Esophagus squamous epithelium (tissue), 5 donors: ENCODE measurements at regions not wholly inside any gene's neighbourhood (a gene's known extent, or its start where the extent isn't known, plus 50 kb on each side); places are given as distances from the start of the nearest gene placed in this dataset.

Experiments
- DNase-seq: peaks from one replicate; lab custom pipeline; 2025; lab: John Stamatoyannopoulos, UW
- H3K27ac ChIP-seq, 4 donors: fragments of 200-600 bp; sonication (generic); one replicate each; pipeline ENCODE4 v1.5.1; 2016 to 2019; ENCODE audit warnings: mild to moderate bottlenecking in 1 of 4
- H3K27me3 ChIP-seq, 4 donors: fragments of 200-600 bp; sonication (generic); 1 replicate in 3 of 4; 2 replicates in 1 of 4; pipeline versions ENCODE4 v1.5.1 to v1.6.0; 2017 to 2021; ENCODE audit warnings: antibody characterized with exemption in 1 of 4
- H3K36me3 ChIP-seq, 3 donors: fragments of 200-600 bp; sonication (generic); one replicate each; pipeline ENCODE4 v1.5.1; 2016 to 2019
- H3K4me1 ChIP-seq, 3 donors: fragments of 200-600 bp; sonication (generic); one replicate each; pipeline ENCODE4 v1.5.1; 2017 to 2019
- H3K4me3 ChIP-seq, 4 donors: fragments of 200-600 bp; sonication (generic); 1 replicate in 3 of 4; 2 replicates in 1 of 4; pipeline ENCODE4 v1.5.1; 2016 to 2019; ENCODE audit warnings: mild to moderate bottlenecking in 2 of 4, moderate library complexity in 1 of 4
- H3K9me3 ChIP-seq, 3 donors: fragments of 200-600 bp; sonication (generic); one replicate each; pipeline ENCODE4 v1.5.1; 2016 to 2019
- POLR2A ChIP-seq, 4 donors: fragments of 450-650 bp; IDR thresholded peaks; one replicate each; pipeline ENCODE4 v1.6.1; 2017; ENCODE audit warnings: antibody characterized with exemption in 4 of 4, mild to moderate bottlenecking in 4 of 4, moderate library complexity in 3 of 4
- WGBS, 2 donors: methylation state at CpG; one replicate each; pipeline ENCODE4 v1.1.5; 2018; 5-methylcytosine and 5-hydroxymethylcytosine counted together
- intact Hi-C: fragments of 100-400 bp; cut with DNase I; formaldehyde crosslinking; loops from one replicate; pipeline ENCODE4 v1.15.0; 2022
- TF ChIP-seq, protein P1 (sequence below), 6 experiments: fragments of 450-650 bp in 4 of 6; fragments of 200-600 bp in 2 of 6; sonication (generic) in 2 of 6; IDR thresholded peaks; one replicate each; pipeline ENCODE4 v1.5.1; 2016 to 2019; ENCODE audit warnings: antibody characterized with exemption in 6 of 6, mild to moderate bottlenecking in 4 of 6, moderate library complexity in 4 of 6
- donor health status: DM: yes; HTN: yes; CAD: no.

DNA sequence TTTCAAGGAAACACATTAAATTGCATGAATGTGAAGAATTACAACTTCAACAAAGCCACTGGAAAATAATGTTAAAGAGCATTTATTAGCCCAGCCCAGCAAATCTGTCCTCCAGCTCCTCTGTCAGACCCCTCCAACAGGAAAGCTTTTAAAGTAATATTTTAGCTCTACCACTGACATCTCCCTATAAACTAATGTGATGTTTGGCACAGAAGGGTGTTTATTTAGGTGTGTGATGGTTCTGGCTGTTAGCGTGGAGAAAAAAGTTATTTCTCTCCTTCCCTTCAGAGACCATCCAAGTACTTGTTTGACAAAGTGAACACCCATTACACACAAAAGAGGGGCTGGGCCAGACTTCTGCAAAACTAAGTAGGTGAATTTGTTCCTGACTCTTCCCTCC, 111.9 kb upstream of the TARS1 start:
- intact Hi-C loops, result no loop called here
- no peak for DNase-seq
- H3K4me3 ChIP-seq, result no peak overlapping the region
- H3K4me1 ChIP-seq, result peaks cover 0 to 11% (median 9%) of the 10 kb centered on the region in 3 donors
- WGBS, 2 donors, result 62 to 69% methylated on average over 1 of the region's 1 CpG
- no peaks in the 10 kb centered on the region for H3K9me3 ChIP-seq
- H3K27ac ChIP-seq, result no peak overlapping the region
- TF ChIP-seq, protein P1, sequence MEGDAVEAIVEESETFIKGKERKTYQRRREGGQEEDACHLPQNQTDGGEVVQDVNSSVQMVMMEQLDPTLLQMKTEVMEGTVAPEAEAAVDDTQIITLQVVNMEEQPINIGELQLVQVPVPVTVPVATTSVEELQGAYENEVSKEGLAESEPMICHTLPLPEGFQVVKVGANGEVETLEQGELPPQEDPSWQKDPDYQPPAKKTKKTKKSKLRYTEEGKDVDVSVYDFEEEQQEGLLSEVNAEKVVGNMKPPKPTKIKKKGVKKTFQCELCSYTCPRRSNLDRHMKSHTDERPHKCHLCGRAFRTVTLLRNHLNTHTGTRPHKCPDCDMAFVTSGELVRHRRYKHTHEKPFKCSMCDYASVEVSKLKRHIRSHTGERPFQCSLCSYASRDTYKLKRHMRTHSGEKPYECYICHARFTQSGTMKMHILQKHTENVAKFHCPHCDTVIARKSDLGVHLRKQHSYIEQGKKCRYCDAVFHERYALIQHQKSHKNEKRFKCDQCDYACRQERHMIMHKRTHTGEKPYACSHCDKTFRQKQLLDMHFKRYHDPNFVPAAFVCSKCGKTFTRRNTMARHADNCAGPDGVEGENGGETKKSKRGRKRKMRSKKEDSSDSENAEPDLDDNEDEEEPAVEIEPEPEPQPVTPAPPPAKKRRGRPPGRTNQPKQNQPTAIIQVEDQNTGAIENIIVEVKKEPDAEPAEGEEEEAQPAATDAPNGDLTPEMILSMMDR (IDR thresholded peaks at IDR 0.05), result no peak
- TF ChIP-seq POLR2A (IDR thresholded peaks at IDR 0.05), result no peak
- no peaks in the 10 kb centered on the region for H3K27me3 ChIP-seq
- H3K36me3 ChIP-seq, result no peaks in the 10 kb centered on the region

DNA sequence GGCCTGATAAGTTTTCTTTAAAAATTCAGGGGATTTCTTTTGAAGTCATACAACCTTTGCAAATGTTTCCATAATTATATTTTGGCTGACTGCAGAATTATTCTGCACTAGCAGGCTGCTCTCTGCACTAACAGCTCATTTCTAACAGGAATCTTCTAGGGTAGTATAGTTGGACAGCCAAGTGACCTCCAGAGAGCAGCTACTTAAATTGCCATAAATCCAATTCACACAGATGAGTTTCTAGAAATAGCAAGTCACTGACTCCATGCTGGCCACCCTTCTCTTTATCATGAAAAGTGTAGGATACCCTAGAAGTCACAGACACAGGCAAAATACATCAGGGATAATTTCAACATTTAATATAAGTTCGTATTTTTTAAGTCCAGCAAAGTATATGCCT, 110.9 kb upstream of the TARS1 start:
- DNase-seq, result no peak
- Histone ChIP-seq H3K4me1 (peaks cover 0 to 16% (median 9%) of the 10 kb centered on the region in 3 donors), H3K36me3 (no peaks in the 10 kb centered on the region), H3K27ac (no peak overlapping the region), H3K9me3 (no peaks in the 10 kb centered on the region), H3K4me3 (no peak overlapping the region), H3K27me3 (no peaks in the 10 kb centered on the region)
- TF ChIP-seq, protein P1 (IDR thresholded peaks at IDR 0.05), result no peak
- no peak for TF ChIP-seq POLR2A (IDR thresholded peaks at IDR 0.05)
- WGBS, 2 donors, result 44 to 50% methylated on average over 1 of the region's 1 CpG
- intact Hi-C loops, result no loop called here

GRCh38 chr5:33330426-33330825, 110.3 kb upstream of the TARS1 start:
- TF ChIP-seq POLR2A (IDR thresholded peaks at IDR 0.05), result no peak
- TF ChIP-seq, protein P1 (IDR thresholded peaks at IDR 0.05), result no peak
- DNase-seq, result no peak
- Histone ChIP-seq H3K27me3 (no peaks in the 10 kb centered on the region), H3K9me3 (no peaks in the 10 kb centered on the region), H3K36me3 (no peaks in the 10 kb centered on the region), H3K4me1 (peaks cover 0 to 19% (median 9%) of the 10 kb centered on the region in 3 donors), H3K27ac (no peak overlapping the region), H3K4me3 (no peak overlapping the region)
- 38 to 59% methylated on average over 3 of the region's 3 CpGs for WGBS, 2 donors
- intact Hi-C loops, result no loop called here

DNA sequence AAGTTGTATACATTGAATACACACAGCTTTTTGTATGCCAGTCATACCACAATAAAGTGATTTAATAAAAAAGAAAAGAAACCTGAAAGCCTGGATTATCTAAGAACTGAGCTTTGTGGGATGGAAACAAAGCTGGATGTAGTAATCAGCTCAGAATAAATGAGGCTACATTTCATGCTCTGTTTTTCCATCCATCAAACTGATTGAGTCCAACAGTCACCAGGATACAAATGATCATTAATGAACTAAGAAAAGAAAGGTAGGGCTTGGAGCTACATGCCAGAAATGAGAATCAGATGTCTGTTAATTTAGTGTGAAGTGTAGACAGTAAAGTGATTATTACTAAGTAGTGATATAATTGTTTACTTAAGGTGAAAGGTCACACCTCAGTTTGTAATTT, 109.8 kb upstream of the TARS1 start:
- no peak for DNase-seq
- Histone ChIP-seq H3K36me3 (no peaks in the 10 kb centered on the region), H3K4me3 (no peak overlapping the region), H3K27ac (no peak overlapping the region), H3K4me1 (peaks cover 0 to 21% (median 9%) of the 10 kb centered on the region in 3 donors), H3K9me3 (no peaks in the 10 kb centered on the region), H3K27me3 (no peaks in the 10 kb centered on the region)
- intact Hi-C loops, result no loop called here
- TF ChIP-seq, protein P1 (IDR thresholded peaks at IDR 0.05), result no peak
- TF ChIP-seq POLR2A (IDR thresholded peaks at IDR 0.05), result no peak

DNA sequence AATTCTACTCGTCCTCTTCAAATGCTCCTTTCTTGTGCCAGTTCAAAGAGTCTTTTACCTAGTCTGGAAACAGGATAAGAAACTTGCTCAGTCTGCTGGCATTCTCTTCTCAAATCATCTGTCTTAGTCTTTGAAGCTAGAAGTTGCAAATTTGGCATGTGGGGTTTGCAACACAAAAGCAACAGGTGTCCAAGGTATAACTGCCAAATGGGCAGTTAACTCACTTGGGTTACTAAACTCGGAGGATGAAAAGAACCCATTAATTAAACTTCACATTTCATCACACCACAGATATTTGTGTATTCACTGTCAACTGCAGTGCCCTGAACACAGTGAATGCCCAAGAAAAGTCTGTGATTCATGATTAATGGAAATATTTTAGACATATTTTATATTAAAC, 108.0 kb upstream of the TARS1 start:
- TF ChIP-seq, protein P1 (IDR thresholded peaks at IDR 0.05), result no peak
- TF ChIP-seq POLR2A (IDR thresholded peaks at IDR 0.05), result no peak
- no peak for DNase-seq
- H3K27ac ChIP-seq, result no peak overlapping the region
- no peaks in the 10 kb centered on the region for H3K36me3 ChIP-seq
- peaks cover 0 to 39% (median 14%) of the 10 kb centered on the region in 3 donors for H3K4me1 ChIP-seq
- H3K27me3 ChIP-seq, result no peaks in the 10 kb centered on the region
- 29 to 40% methylated on average over 2 of the region's 2 CpGs for WGBS, 2 donors
- no peaks in the 10 kb centered on the region for H3K9me3 ChIP-seq
- H3K4me3 ChIP-seq, result no peak overlapping the region
- intact Hi-C loops, result no loop called here
